ENCODE measurements at regions not wholly inside any gene's neighbourhood (a gene's known extent, or its start where the extent isn't known, plus 50 kb on each side); places are given as distances from the start of the nearest gene placed in this dataset.

DNA sequence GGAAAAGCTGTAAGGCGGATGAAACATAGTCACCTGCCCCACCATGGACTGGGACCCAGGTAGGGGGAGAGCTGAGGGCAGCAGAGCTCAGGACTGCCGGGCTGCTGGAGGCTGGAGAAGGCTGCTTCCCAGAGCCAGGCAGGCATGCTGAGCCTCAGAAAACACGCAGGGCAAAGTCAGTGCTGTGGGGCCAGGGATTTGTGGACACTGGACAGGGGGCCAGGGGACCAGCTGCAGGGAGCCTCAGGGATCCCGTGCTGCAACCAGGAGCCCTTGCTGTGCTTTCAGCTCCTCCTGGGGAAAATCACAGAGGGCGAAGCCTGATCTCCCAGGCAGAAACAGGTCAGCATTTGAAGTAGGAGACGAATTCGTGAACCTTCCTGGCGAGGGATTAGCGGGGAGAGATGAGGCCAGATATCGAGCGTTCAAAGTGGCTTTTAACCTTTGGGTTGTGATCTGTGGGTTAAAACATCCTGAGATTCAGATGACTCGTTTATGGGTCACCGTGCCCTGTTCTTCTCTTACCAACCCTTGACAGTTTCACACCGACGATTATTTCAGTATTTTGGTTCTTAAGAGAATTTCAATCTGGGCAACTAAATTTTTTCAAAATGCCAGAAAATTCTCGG lies 85.6 kb upstream of the SHH start:
- DNase-seq (ENCODE audit: low read depth, low spot score): no peak

DNA sequence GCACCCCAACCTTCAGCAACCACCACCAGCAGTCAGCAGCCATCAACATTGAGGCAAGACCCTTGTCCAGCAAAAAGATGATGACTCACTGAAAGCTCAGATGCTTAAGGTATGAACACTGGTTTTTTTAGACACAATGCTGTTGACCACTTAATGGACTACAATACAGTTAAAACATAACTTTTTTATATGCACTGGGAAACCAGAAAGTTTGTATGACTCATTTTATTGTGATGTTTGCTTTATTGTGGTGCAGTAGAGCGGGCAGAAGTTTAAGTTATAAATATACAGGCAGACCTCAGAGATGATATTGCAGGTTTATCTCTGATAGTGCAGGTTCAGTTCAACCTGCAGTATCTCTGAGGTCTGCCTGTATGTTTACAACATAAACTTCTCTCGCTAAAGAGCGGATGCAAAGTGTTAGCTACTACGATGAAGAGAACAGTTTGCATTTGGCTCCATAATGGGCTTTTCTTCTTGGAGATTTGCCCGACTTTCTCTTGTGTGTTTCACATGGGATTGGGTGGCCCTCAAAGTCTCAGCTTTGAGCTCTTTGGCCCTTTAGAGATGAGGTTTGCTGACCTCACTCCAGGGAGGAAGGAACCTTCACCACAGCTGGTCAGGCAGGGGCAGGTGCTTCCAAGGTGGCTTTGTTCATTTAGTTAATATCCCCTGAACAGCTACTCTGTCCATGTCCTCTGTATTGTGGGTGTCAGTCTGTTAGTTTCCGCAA lies 84.4 kb upstream of the SHH start:
- DNase-seq (ENCODE audit: low read depth, low spot score): peak; percentile 47

GRCh38 chr7:155893664-155894063 lies 81.4 kb upstream of the SHH start:
- no peak for DNase-seq (ENCODE audit: low read depth, low spot score)

GRCh38 chr7:155893176-155893575 lies 80.9 kb upstream of the SHH start:
- DNase-seq (ENCODE audit: low read depth, low spot score): no peak

- no peak for DNase-seq (ENCODE audit: low read depth, low spot score)
Measured at GRCh38 chr7:155889636-155890511, 77.6 kb upstream of the SHH start.

DNA sequence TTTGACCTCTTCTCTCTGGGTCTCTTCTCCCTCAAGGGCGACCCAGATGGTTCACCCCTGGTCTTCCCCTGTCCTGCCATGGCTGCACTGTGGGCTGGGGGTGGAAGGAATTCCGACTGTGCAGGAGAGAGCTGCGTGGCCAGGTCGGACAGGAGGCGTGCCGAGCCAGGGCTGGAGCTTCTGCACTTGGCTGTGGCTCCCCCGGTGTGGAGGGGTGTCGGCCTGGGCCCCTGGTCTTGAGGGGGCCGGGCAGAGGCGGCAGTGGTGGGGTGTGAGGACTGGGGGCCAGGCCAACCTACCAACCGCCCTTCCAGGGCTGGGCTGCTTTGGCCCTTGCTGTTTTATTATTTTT lies 74.9 kb upstream of the SHH start:
- DNase-seq (ENCODE audit: low read depth, low spot score): no peak

GRCh38 chr7:155886391-155887173 lies 74.3 kb upstream of the SHH start:
- DNase-seq (ENCODE audit: low read depth, low spot score): no peak

- DNase-seq (ENCODE audit: low read depth, low spot score): peak; percentile 91
Measured at GRCh38 chr7:155885167-155886155, 73.2 kb upstream of the SHH start.

DNA sequence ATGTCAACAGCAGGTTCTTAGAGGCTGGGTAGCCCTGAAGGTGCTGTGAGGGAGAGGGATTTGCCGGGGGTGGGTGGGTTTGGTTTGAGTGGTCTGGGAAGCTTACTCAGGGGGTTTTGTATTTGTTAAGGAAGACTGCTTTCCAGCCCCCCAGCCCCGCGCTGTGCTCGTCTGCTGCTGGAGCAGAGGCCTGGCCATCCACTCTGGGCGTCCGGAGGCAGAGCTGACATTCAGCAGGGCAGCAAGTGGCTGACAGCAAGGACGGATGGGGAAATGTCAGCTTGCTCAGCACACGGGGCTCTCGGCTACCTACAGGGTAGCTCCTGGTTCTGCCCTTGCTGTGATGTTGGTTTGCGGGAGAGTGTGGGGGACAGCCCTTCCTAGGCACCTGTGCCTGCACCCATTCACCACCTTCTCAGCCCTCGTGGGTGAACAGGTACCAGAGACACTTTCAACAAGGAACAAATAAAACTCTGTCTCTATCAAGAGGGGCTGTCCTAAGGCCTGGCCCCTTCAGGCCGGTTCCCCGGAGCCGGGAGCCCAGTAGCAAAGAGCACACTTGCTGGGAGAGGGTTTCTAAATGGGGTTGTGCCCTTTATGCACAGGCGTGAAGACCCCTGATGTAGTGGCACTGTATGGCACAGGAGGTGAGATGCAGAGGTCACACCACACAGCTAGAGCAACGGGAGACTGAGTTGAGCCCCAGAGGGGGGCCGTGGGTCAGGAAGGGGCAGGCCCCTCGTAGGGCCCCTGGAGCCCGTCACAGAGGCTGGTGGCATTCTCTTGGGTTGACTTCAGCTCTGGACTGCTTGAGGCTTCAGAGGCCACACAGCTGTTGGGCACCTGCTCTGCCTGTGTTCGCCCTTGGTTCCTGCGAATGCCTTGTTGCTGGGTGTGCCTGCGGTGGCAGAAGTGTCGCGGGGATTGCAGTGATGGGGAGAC lies 72.2 kb upstream of the SHH start:
- DNase-seq (ENCODE audit: low read depth, low spot score): no peak

DNA sequence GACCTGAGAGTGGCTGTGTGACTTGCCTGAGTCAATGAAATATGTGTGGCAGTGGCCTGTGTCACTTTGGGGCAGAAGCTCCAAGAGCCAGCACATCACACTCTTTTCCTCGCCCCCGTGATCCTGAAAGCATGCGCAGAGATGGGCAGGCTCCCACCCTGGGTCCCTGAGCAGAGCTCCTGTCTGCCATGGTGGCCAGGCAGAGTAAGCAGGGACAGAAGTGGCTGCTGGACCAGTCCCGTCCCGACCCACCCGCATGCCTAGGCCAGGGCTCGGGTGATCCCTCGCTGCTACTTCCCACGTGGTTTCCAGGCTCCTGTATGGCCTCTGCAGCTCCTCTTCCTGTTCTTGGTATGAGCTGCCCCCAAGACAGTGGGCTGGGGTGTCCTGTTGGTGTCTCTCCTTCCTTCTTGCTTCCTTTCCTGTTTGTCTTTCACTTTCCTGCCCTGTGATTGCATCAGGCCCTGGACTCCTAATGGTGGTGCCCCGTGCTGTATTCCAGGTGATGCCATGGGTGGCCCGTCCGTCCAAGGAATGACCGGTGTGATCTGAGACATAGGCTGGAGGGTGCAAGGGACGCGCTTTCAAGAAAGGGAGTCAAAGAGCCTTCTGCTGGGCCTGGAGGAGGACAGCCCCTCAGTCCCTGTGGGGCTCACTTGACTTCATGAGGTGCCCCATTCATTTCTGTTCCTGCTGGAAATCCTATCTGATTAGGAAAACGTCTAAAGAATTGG lies 71.4 kb upstream of the SHH start:
- no peak for DNase-seq (ENCODE audit: low read depth, low spot score)

DNA sequence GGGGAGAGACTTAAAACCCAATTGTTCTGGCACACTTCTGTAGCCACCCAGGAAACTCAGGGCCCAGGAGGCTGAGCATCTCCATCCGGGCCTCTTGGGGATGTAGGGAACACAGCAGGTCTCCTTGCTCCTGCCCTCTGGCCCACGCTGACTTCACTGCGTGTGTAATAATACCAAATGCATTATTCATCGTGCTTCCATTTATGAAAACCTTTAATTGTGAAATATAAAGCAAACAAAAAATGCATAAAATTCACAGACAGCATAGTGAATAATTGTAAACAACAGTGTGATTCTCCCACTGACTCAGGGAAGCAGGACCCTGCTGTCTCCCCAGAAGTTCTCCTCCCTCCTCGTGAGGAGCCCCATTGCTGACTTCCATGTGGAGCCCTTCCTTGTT lies 70.3 kb upstream of the SHH start:
- no peak for DNase-seq (ENCODE audit: low read depth, low spot score)

DNA sequence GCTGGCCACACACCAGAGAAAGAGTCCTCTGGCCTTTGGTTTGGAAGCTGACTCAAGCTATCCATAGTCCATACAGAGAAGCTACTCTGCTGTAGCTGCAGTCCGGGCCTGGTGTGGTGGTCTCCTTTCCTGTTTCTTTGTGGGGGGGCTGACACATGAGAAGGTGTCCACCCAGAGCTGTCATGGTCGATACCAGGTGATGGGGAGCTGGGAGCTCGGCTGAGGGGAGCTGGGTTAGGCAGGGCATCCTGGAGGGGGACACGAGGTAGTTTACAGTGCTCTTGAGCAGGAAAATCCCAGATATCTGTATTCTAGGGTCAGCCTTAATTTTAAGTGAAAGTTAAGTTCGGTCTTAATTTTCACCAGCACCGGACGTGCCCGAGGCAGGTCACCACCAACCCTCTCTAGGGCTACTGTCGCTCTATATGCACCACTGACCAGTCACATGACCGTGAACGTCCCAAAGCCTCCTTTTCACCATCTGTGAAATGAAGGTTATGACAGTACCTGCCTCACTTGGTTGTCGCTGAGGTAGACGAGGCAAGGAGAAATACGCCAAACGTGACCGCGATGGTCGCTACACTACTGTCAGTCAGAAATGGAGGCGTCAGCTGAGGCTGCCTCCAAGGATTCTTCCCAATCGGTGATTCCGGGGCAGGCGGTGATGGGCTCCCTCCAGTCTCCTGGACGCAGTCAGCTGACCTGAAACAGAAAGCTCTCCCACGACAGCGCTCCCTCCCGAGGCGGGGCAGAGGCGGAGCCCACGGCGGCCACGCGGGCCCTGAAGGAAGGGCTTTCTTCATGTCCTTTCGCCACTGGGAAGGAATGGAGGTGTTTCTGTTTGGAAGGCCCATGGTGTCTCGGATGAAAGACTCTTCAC lies 69.4 kb upstream of the SHH start:
- no peak for DNase-seq (ENCODE audit: low read depth, low spot score)

GRCh38 chr7:155880721-155881120 lies 68.5 kb upstream of the SHH start:
- DNase-seq (ENCODE audit: low read depth, low spot score): no peak

DNA sequence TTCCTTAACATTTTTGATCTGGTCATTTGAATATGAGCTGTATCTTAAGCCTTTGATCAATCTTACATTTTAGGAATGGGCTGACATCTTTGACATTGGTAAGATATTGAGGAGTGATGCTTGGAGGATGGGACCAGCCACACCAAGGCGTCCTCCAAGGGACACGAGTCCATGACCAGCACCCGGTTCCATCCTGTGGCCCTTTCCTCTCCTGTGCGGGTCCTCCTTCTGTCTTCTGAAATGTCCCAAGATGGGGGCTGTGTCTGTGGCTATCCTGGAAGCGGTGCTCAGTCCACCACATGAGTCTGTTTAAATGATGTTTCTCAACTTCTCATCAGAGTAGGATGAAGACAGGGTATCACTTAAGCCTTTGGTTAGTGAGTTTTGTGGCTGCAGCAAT lies 67.3 kb upstream of the SHH start:
- no peak for DNase-seq (ENCODE audit: low read depth, low spot score)

- DNase-seq (ENCODE audit: low read depth, low spot score): no peak
Measured at GRCh38 chr7:155878674-155879073, 66.4 kb upstream of the SHH start.

GRCh38 chr7:155878250-155878649 lies 66.0 kb upstream of the SHH start:
- DNase-seq (ENCODE audit: low read depth, low spot score): no peak

DNA sequence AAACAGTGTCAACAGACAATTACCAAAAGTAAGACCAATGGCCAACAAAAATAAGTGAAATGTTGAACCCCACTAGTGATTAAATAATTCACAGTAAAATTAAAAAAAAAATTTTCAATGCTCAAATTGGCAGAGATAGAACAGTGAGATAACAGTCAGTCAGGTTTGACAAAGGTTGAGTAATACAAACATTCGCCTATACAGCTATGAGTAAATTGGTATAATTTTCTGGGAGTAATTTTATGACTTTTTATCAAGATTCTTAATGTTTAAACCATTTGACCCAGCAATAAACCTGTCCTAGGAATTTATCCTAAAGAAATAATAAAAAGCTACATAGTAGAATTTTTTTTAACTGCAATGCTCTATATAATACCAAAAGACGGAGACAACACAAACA lies 64.9 kb upstream of the SHH start:
- no peak for DNase-seq (ENCODE audit: low read depth, low spot score)

GRCh38 chr7:155874411-155874810 lies 62.1 kb upstream of the SHH start:
- DNase-seq (ENCODE audit: low read depth, low spot score): no peak
